Progenitor cell of endocrine pancreas (in vitro differentiated cells): ENCODE measurements at regions not wholly inside any gene's neighbourhood (a gene's known extent, or its start where the extent isn't known, plus 50 kb on each side); places are given as distances from the start of the nearest gene placed in this dataset.

ENCODE experiments used
- DNase-seq: peaks from one replicate; pipeline ENCODE4 v3.0.0; 2021; ENCODE audit warnings: low spot score; ENCODE audit not compliant: unreplicated experiment
- H3K27ac Mint-ChIP-seq: 2 replicates; pipeline ENCODE4 v1.8.0; 2021; ENCODE audit warnings: mild to moderate bottlenecking, moderate library complexity, mixed read lengths
- H3K27me3 Mint-ChIP-seq: 2 replicates; pipeline ENCODE4 v1.8.0; 2021; ENCODE audit warnings: mixed read lengths
- H3K36me3 Mint-ChIP-seq: 2 replicates; pipeline ENCODE4 v1.8.0; 2022; ENCODE audit warnings: mixed read lengths; ENCODE audit not compliant: insufficient read depth
- H3K4me1 Mint-ChIP-seq: 2 replicates; pipeline ENCODE4 v1.8.0; 2021; ENCODE audit warnings: low read depth, mixed read lengths
- H3K4me3 Mint-ChIP-seq: 2 replicates; pipeline ENCODE4 v1.8.0; 2021; ENCODE audit warnings: low read depth, mild to moderate bottlenecking, moderate library complexity, mixed read lengths
- H3K9me3 Mint-ChIP-seq: 2 replicates; pipeline ENCODE4 v1.8.0; 2021; ENCODE audit warnings: low read depth, mixed read lengths
- TF ChIP-seq, protein P1 (sequence below): fragments of 200-600 bp; sonication (generic); IDR thresholded peaks from one replicate; pipeline ENCODE4 v1.5.0; 2021; ENCODE audit warnings: antibody characterized with exemption, mild to moderate bottlenecking; ENCODE audit not compliant: unreplicated experiment

DNA sequence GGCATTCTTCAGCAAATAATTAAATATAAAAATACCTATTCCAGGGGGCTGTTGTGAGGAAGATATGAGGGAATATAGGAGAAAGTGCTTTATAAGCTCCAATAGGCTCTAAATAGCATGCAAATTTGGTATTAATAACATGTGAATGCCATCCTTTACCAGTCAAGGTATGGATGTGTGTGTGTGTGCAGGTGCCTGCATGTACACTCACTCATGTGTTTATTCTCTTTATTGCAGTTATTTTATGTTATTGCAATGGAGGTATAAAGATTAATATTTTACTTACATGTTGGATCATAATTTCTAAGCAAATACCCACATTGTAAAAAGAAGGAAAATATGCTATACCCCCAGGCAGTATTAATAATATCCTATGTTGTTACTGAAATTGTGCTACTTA, 1093.0 kb upstream of the GYPC start:
- Mint-ChIP-seq H3K4me3 (no peak overlapping the region), H3K9me3 (no peaks in the 10 kb centered on the region), H3K36me3 (no peaks in the 10 kb centered on the region), H3K27me3 (no peaks in the 10 kb centered on the region), H3K4me1 (peaks cover 2% of the 10 kb centered on the region), H3K27ac (no peak overlapping the region)
- TF ChIP-seq, protein P1, sequence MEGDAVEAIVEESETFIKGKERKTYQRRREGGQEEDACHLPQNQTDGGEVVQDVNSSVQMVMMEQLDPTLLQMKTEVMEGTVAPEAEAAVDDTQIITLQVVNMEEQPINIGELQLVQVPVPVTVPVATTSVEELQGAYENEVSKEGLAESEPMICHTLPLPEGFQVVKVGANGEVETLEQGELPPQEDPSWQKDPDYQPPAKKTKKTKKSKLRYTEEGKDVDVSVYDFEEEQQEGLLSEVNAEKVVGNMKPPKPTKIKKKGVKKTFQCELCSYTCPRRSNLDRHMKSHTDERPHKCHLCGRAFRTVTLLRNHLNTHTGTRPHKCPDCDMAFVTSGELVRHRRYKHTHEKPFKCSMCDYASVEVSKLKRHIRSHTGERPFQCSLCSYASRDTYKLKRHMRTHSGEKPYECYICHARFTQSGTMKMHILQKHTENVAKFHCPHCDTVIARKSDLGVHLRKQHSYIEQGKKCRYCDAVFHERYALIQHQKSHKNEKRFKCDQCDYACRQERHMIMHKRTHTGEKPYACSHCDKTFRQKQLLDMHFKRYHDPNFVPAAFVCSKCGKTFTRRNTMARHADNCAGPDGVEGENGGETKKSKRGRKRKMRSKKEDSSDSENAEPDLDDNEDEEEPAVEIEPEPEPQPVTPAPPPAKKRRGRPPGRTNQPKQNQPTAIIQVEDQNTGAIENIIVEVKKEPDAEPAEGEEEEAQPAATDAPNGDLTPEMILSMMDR: no peak
- DNase-seq: no peak

DNA sequence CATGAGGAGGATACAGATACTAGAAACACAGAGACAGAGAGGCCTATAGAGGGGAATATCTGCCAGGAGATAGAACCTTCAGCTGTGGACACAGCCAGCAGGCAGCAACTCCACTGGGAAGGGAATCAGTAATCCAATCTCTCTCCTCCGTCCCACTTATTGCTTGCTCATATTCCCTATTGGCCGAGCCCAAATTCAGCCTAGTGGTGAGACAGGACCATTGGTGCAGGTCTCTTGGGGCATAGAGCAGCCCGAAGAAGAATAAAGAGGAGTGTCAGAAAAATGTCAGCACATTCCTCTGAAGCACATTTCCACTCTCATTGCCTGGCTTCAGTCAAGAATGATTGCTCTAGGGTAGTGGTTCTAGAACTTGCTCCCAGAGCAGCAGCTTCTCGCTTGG, 1091.5 kb upstream of the GYPC start:
- no peaks in the 10 kb centered on the region for H3K4me1 Mint-ChIP-seq
- DNase-seq: no peak
- H3K27ac Mint-ChIP-seq: no peak overlapping the region
- no peaks in the 10 kb centered on the region for H3K36me3 Mint-ChIP-seq
- no peaks in the 10 kb centered on the region for H3K9me3 Mint-ChIP-seq
- TF ChIP-seq, protein P1: no peak
- no peaks in the 10 kb centered on the region for H3K27me3 Mint-ChIP-seq
- H3K4me3 Mint-ChIP-seq: no peak overlapping the region

DNA sequence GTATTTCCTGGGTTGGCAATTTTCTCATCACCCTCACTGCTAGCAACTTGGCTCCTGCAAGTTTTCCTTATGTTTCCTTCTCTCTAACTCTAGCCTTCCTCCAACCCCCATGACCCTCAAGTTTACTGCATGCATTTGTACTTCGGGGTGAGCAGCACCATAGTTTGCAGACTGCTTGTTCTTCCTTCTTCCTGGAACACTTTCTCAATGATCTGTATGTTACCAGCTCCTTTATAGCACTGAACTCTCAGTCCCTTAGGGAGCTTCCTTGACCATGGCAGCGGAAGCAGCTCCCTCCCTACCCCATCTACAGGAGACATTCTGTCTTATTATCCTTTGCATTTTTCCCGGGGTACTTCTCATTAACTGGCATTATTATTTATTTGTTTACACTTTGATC, 1089.5 kb upstream of the GYPC start:
- no peak for DNase-seq
- TF ChIP-seq, protein P1: no peak
- H3K27me3 Mint-ChIP-seq: no peaks in the 10 kb centered on the region
- H3K4me3 Mint-ChIP-seq: no peak overlapping the region
- H3K4me1 Mint-ChIP-seq: no peaks in the 10 kb centered on the region
- H3K27ac Mint-ChIP-seq: no peak overlapping the region
- no peaks in the 10 kb centered on the region for H3K9me3 Mint-ChIP-seq
- no peaks in the 10 kb centered on the region for H3K36me3 Mint-ChIP-seq

DNA sequence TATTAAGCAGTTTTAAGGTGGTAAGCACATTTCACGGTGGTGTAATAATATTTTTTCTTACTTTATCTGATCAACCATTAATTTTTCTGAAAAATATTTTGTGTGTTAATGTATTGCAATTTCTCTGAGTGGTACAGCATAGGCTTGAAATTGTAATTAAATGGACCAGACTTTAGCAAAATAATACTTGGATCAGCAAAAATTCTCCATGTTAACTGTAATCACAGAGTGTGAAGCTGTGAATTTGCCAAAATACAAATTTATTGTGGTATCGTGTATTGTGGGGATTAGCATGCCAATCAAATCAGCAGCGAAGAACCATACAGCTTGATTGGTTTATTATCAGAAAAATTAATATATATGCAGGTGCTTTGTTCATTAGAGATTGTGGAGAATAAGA, 1088.9 kb upstream of the GYPC start:
- Mint-ChIP-seq H3K9me3 (no peaks in the 10 kb centered on the region), H3K27ac (no peak overlapping the region), H3K4me1 (no peaks in the 10 kb centered on the region), H3K27me3 (no peaks in the 10 kb centered on the region), H3K4me3 (no peak overlapping the region), H3K36me3 (no peaks in the 10 kb centered on the region)
- no peak for DNase-seq
- TF ChIP-seq, protein P1: no peak

DNA sequence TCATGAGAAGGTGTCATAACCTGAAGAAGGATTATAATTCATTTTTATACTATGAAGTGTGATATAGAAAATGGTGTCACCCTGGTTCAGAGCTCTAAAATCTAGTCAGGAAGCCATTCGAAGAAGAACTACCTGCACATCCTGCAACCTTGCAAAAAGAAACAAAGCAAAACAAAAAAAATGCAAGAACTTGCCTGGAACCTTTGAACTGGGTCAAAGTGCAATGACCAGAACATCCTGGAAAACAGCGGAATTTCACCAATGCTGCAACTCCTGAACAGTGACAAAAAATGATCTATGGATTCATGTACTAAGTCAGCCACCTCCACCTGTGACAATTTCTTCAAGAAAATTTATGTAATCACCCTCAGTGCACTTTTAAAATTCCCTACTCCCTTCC, 1083.3 kb upstream of the GYPC start:
- Mint-ChIP-seq H3K36me3 (no peaks in the 10 kb centered on the region), H3K4me1 (no peaks in the 10 kb centered on the region), H3K27ac (no peak overlapping the region), H3K4me3 (no peak overlapping the region), H3K9me3 (no peaks in the 10 kb centered on the region), H3K27me3 (no peaks in the 10 kb centered on the region)
- no peak for DNase-seq
- TF ChIP-seq, protein P1: no peak
